GM21390 (cell line): ENCODE measurements at regions not wholly inside any gene's neighbourhood (a gene's known extent, or its start where the extent isn't known, plus 50 kb on each side); places are given as distances from the start of the nearest gene placed in this dataset.
A peak's percentile ranks its signal among the peaks of the same experiment; 100 is the strongest.

Experiments
- ATAC-seq: cut with Tn5 transposase; IDR thresholded peaks from one replicate; pipeline ENCODE4 v1.9.1; 2021; ENCODE audit not compliant: unreplicated experiment

- ATAC-seq = no peak
Measured at GRCh38 chr7:114130866-114131265, 212.1 kb upstream of the PPP1R3A start.

- ATAC-seq = no peak
Measured at GRCh38 chr7:114128880-114129279, 210.1 kb upstream of the PPP1R3A start.

- no peak for ATAC-seq
Measured at GRCh38 chr7:114126095-114126494, 207.3 kb upstream of the PPP1R3A start.

GRCh38 chr7:114112806-114113205 is 194.0 kb upstream of the PPP1R3A start:
- no peak for ATAC-seq

- ATAC-seq = no peak
Measured at GRCh38 chr7:114110666-114111065, 191.9 kb upstream of the PPP1R3A start.

- ATAC-seq = no peak
Measured at GRCh38 chr7:114109721-114110120, 190.9 kb upstream of the PPP1R3A start.

- no peak for ATAC-seq
Measured at GRCh38 chr7:114109304-114109703, 190.5 kb upstream of the PPP1R3A start.

GRCh38 chr7:114108510-114108909 is 189.7 kb upstream of the PPP1R3A start:
- ATAC-seq = no peak

- no peak for ATAC-seq
Measured at GRCh38 chr7:114107522-114107921, 188.7 kb upstream of the PPP1R3A start.

GRCh38 chr7:114104035-114104434 is 185.2 kb upstream of the PPP1R3A start:
- no peak for ATAC-seq

GRCh38 chr7:114102996-114103395 is 184.2 kb upstream of the PPP1R3A start:
- no peak for ATAC-seq

GRCh38 chr7:114102131-114102530 is 183.3 kb upstream of the PPP1R3A start:
- ATAC-seq = no peak

GRCh38 chr7:114100810-114101209 is 182.0 kb upstream of the PPP1R3A start:
- no peak for ATAC-seq

- no peak for ATAC-seq
Measured at GRCh38 chr7:114099337-114099736, 180.5 kb upstream of the PPP1R3A start.

GRCh38 chr7:114095885-114096284 is 177.1 kb upstream of the PPP1R3A start:
- ATAC-seq = no peak

GRCh38 chr7:114088470-114088940 is 169.7 kb upstream of the PPP1R3A start:
- ATAC-seq = no peak

- ATAC-seq = no peak
Measured at GRCh38 chr7:114087653-114088469, 169.1 kb upstream of the PPP1R3A start.

GRCh38 chr7:114086914-114087652 is 168.3 kb upstream of the PPP1R3A start:
- ATAC-seq = no peak

- no peak for ATAC-seq
Measured at GRCh38 chr7:114086537-114086913, 167.7 kb upstream of the PPP1R3A start.

- peak; percentile 37 for ATAC-seq
Measured at GRCh38 chr7:114085592-114086501, 167.0 kb upstream of the PPP1R3A start.

- peak; percentile 28 for ATAC-seq
Measured at GRCh38 chr7:114085313-114085591, 166.4 kb upstream of the PPP1R3A start.
